Prostate gland (tissue), 2 donors: ENCODE measurements at regions not wholly inside any gene's neighbourhood (a gene's known extent, or its start where the extent isn't known, plus 50 kb on each side); places are given as distances from the start of the nearest gene placed in this dataset.

Source experiments
- DNase-seq: peaks from one replicate; pipeline ENCODE4 v3.0.0-alpha.2; 2019; ENCODE audit warnings: low spot score
- H3K27ac ChIP-seq, 2 donors: fragments of 200-600 bp; sonication (generic); 2 replicates each; pipeline ENCODE4 v1.5.1; 2017 to 2019
- H3K27me3 ChIP-seq: fragments of 200-600 bp; sonication (generic); replicated peaks from 2 replicates; pipeline ENCODE4 v1.5.1; 2019; ENCODE audit not compliant: insufficient read depth
- H3K36me3 ChIP-seq, 2 donors: fragments of 200-600 bp; sonication (generic); 1 replicate in 1 of 2; 2 replicates in 1 of 2; pipeline versions ENCODE4 v1.5.1 to v1.8.1; 2017 to 2019
- H3K4me1 ChIP-seq: fragments of 200-600 bp; sonication (generic); replicated peaks from 2 replicates; pipeline ENCODE4 v1.5.1; 2019
- H3K4me3 ChIP-seq, 2 donors: fragments of 200-600 bp; sonication (generic); 2 replicates each; pipeline ENCODE4 v1.5.1; 2017 to 2019
- H3K9me3 ChIP-seq: fragments of 200-600 bp; sonication (generic); 2 replicates; pipeline ENCODE4 v1.5.1; 2017
- POLR2A ChIP-seq: fragments of 450-650 bp; IDR thresholded peaks from one replicate; pipeline ENCODE4 v1.6.1; 2016; ENCODE audit warnings: antibody characterized with exemption, mild to moderate bottlenecking
- POLR2AphosphoS5 ChIP-seq: sonication (generic); formaldehyde crosslinking; IDR thresholded peaks from one replicate; pipeline ENCODE4 v1.6.1; 2017; ENCODE audit warnings: antibody characterized with exemption
- WGBS: methylation state at CpG from one replicate; pipeline ENCODE4 v1.1.5; 2018; 5-methylcytosine and 5-hydroxymethylcytosine counted together
- intact Hi-C: fragments of 100-400 bp; cut with DNase I; formaldehyde crosslinking; loops from one replicate; pipeline ENCODE4 v1.14.2; 2022
- TF ChIP-seq, protein P1 (sequence below), 4 experiments: fragments of 200-600 bp in 2 of 4; fragments of 450-650 bp in 2 of 4; sonication (generic) in 2 of 4; IDR thresholded peaks; 1 replicate in 3 of 4; 2 replicates in 1 of 4; pipeline ENCODE4 v1.5.1; 2016 to 2019; ENCODE audit warnings: antibody characterized with exemption in 4 of 4, mild to moderate bottlenecking in 2 of 4, moderate library complexity in 2 of 4

- H3K4me3 ChIP-seq, result no peak overlapping the region
- intact Hi-C loops, result no loop called here
- H3K4me1 ChIP-seq, result no peaks in the 10 kb centered on the region
- 75% methylated on average over 1 of the region's 1 CpG for WGBS
- TF ChIP-seq POLR2A (no peak), POLR2AphosphoS5 (no peak)
- TF ChIP-seq, protein P1, sequence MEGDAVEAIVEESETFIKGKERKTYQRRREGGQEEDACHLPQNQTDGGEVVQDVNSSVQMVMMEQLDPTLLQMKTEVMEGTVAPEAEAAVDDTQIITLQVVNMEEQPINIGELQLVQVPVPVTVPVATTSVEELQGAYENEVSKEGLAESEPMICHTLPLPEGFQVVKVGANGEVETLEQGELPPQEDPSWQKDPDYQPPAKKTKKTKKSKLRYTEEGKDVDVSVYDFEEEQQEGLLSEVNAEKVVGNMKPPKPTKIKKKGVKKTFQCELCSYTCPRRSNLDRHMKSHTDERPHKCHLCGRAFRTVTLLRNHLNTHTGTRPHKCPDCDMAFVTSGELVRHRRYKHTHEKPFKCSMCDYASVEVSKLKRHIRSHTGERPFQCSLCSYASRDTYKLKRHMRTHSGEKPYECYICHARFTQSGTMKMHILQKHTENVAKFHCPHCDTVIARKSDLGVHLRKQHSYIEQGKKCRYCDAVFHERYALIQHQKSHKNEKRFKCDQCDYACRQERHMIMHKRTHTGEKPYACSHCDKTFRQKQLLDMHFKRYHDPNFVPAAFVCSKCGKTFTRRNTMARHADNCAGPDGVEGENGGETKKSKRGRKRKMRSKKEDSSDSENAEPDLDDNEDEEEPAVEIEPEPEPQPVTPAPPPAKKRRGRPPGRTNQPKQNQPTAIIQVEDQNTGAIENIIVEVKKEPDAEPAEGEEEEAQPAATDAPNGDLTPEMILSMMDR (IDR thresholded peaks at IDR 0.05), result no peak
- H3K9me3 ChIP-seq, result no peaks in the 10 kb centered on the region
- DNase-seq, result no peak
- no peak overlapping the region for H3K27ac ChIP-seq
- no peaks in the 10 kb centered on the region for H3K27me3 ChIP-seq
- H3K36me3 ChIP-seq, result no peaks in the 10 kb centered on the region
These were observed 163.5 kb upstream of the SLC10A2 start for GRCh38 chr13:103229674-103230073.

DNA sequence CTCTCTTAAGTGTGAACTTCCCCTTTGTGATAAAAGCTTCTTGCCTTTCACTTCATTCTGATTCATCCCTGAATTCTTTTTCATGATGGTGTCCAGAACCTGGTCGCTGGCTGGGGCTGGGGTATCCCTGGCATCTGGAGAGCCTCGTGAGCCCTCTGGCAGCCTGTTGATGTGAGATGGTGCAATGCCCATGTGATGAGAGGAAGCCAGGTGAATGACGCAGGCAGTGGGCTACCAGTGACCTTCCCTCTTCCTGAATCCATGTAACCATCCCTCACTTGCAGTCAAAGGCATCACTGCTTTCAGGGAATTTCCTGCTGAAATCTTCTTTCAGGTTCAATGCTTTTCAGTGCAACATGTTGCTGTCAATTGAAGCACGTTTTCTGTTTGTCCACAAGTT lies 158.6 kb upstream of the SLC10A2 start:
- no peak for DNase-seq
- intact Hi-C loops, result no loop called here
- WGBS, result 91% methylated on average over 4 of the region's 4 CpGs
- H3K4me1 ChIP-seq, result no peaks in the 10 kb centered on the region
- H3K4me3 ChIP-seq, result no peak overlapping the region
- TF ChIP-seq, protein P1 (IDR thresholded peaks at IDR 0.05), result no peak
- TF ChIP-seq POLR2AphosphoS5 (no peak), POLR2A (no peak)
- no peaks in the 10 kb centered on the region for H3K9me3 ChIP-seq
- no peaks in the 10 kb centered on the region for H3K36me3 ChIP-seq
- H3K27ac ChIP-seq, result no peak overlapping the region
- no peaks in the 10 kb centered on the region for H3K27me3 ChIP-seq

DNA sequence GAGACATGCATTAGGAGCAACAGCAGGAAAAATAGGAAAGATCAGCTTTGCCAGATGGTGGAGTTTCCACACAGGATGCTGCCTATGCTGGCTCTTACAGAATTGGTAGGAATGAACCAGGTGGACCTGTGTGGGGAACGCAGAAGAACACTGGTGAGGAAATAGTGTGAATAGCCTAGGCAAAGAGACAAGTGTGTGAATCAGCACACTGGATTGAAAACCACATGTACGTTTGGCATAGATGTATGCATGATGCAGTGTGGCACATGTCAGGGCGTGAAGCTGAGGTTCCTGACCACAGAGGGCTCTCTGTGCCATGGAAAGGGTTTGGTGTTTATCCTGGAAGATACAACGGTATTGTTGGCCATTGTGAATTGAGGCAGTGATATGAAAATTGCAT lies 156.5 kb upstream of the SLC10A2 start:
- H3K27ac ChIP-seq, result no peak overlapping the region
- no peaks in the 10 kb centered on the region for H3K9me3 ChIP-seq
- no peaks in the 10 kb centered on the region for H3K27me3 ChIP-seq
- H3K4me3 ChIP-seq, result no peak overlapping the region
- 87% methylated on average over 4 of the region's 4 CpGs for WGBS
- no peaks in the 10 kb centered on the region for H3K36me3 ChIP-seq
- TF ChIP-seq POLR2A (no peak), POLR2AphosphoS5 (no peak)
- TF ChIP-seq, protein P1 (IDR thresholded peaks at IDR 0.05), result no peak
- intact Hi-C loops, result no loop called here
- DNase-seq, result no peak
- no peaks in the 10 kb centered on the region for H3K4me1 ChIP-seq

DNA sequence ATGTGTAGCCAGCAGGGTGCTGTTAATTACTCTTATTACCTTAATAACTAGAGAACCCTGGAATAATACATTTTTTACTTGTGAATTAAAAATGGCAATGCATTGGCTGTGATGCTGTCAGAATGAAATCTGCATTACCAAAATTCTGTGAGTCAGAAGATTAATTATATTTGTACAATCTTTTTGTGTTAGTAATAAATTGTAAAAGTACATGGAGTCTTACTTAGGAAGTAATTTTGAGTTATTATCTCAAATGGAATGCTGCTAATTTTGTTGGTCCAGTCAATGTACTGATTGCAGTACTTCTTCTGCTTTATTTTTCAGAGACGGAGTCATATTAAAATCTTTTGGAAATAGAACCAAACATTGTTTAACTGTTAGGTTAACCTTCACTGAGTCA lies 152.0 kb upstream of the SLC10A2 start:
- intact Hi-C loops, result no loop called here
- DNase-seq, result no peak
- Histone ChIP-seq H3K36me3 (no peaks in the 10 kb centered on the region), H3K9me3 (no peaks in the 10 kb centered on the region), H3K27ac (no peak overlapping the region), H3K4me1 (no peaks in the 10 kb centered on the region), H3K4me3 (no peak overlapping the region), H3K27me3 (no peaks in the 10 kb centered on the region)
- 47% methylated on average over 1 of the region's 1 CpG for WGBS
- TF ChIP-seq POLR2A (no peak), POLR2AphosphoS5 (no peak)
- TF ChIP-seq, protein P1 (IDR thresholded peaks at IDR 0.05), result no peak

GRCh38 chr13:103213152-103213551 lies 146.9 kb upstream of the SLC10A2 start:
- no peaks in the 10 kb centered on the region for H3K9me3 ChIP-seq
- no peaks in the 10 kb centered on the region for H3K4me1 ChIP-seq
- no peak overlapping the region for H3K27ac ChIP-seq
- no peak overlapping the region for H3K4me3 ChIP-seq
- TF ChIP-seq, protein P1 (IDR thresholded peaks at IDR 0.05), result no peak
- TF ChIP-seq POLR2A, result no peak
- TF ChIP-seq POLR2AphosphoS5, result no peak
- H3K36me3 ChIP-seq, result no peaks in the 10 kb centered on the region
- no peak for DNase-seq
- WGBS, result 60% methylated on average over 7 of the region's 7 CpGs
- H3K27me3 ChIP-seq, result no peaks in the 10 kb centered on the region
- intact Hi-C loops, result no loop called here
